IMR-90 (cell line): ENCODE measurements at regions not wholly inside any gene's neighbourhood (a gene's known extent, or its start where the extent isn't known, plus 50 kb on each side); places are given as distances from the start of the nearest gene placed in this dataset.

Experiments
- ATAC-seq: fragments of 200-7000 bp; cut with Tn5 transposase; 2 replicates; pipeline ENCODE4 v1.9.1; 2020; ENCODE audit warnings: low read depth, mild to moderate bottlenecking, moderate library complexity
- BruUV-seq: library from RNA; stranded (reverse); fragments of 400-500 nt; replicated peaks from 2 replicates; lab custom pipeline; 2021; lab: Mats Ljungman, UMichigan
- CTCF ChIA-PET: fragments of 300-600 bp; formaldehyde crosslinking; extraction: SDS; loops from one replicate; lab custom pipeline; 2021; ENCODE audit warnings: antibody characterized with exemption; lab: Yijun Ruan, JAX
- POLR2A ChIA-PET: fragments of 300-600 bp; sonication (Branson Sonifier 250); formaldehyde crosslinking; loops from one replicate; lab custom pipeline; 2022; ENCODE audit warnings: antibody characterized with exemption; ENCODE audit not compliant: unreplicated experiment; lab: Charles Lee
- DNase-seq: peaks from one replicate; pipeline ENCODE4 v3.0.0; 2013
- H2AFZ ChIP-seq: replicated peaks from 2 replicates; pipeline ENCODE3; 2013; ENCODE audit warnings: low read length, mild to moderate bottlenecking; ENCODE audit not compliant: poor library complexity
- H2AK5ac ChIP-seq: 2 replicates; pipeline ENCODE4 v1.6.1; 2013; ENCODE audit warnings: low read depth, low read length, inconsistent platforms
- H2AK9ac ChIP-seq: replicated peaks from 2 replicates; pipeline ENCODE3; 2013; ENCODE audit warnings: mild to moderate bottlenecking, low read depth, low read length, moderate library complexity; ENCODE audit not compliant: poor library complexity
- H2BK120ac ChIP-seq: 2 replicates; pipeline ENCODE4 v1.6.1; 2013; ENCODE audit warnings: low read depth, low read length, inconsistent platforms
- H2BK15ac ChIP-seq: 3 replicates; pipeline ENCODE4 v1.6.1; 2013; ENCODE audit warnings: low read depth, low read length, inconsistent platforms
- H2BK20ac ChIP-seq: 2 replicates; pipeline ENCODE4 v1.6.1; 2013; ENCODE audit warnings: low read depth, mild to moderate bottlenecking, inconsistent platforms, low read length, moderate library complexity
- H2BK5ac ChIP-seq: 2 replicates; pipeline ENCODE4 v1.6.1; 2013; ENCODE audit warnings: mild to moderate bottlenecking, low read depth, low read length, inconsistent platforms; ENCODE audit not compliant: poor library complexity, severe bottlenecking
- H3K14ac ChIP-seq: replicated peaks from 2 replicates; pipeline ENCODE4 v1.6.1; 2013; ENCODE audit warnings: low read depth, low read length, inconsistent platforms
- H3K18ac ChIP-seq: 2 replicates; pipeline ENCODE4 v1.6.1; 2013; ENCODE audit warnings: low read depth, low read length, control low read depth
- H3K23ac ChIP-seq: 2 replicates; pipeline ENCODE4 v1.6.1; 2013; ENCODE audit warnings: low read depth, low read length, inconsistent platforms
- H3K27ac ChIP-seq: 2 replicates; pipeline ENCODE4 v1.5.1; 2013; ENCODE audit warnings: mild to moderate bottlenecking, control low read depth, low read length; ENCODE audit not compliant: insufficient read depth
- H3K27me3 ChIP-seq: 2 replicates; pipeline ENCODE4 v1.6.1; 2013; ENCODE audit warnings: low read length; ENCODE audit not compliant: control insufficient read depth, insufficient read depth
- H3K36me3 ChIP-seq: 2 replicates; pipeline ENCODE4 v1.6.1; 2013; ENCODE audit warnings: low read length, mixed read lengths; ENCODE audit not compliant: control insufficient read depth, insufficient read depth
- H3K4ac ChIP-seq: 2 replicates; pipeline ENCODE4 v1.6.1; 2013; ENCODE audit warnings: low read depth, low read length, inconsistent platforms
- H3K4me1 ChIP-seq: 2 replicates; pipeline ENCODE4 v1.6.1; 2013; ENCODE audit warnings: low read length, mixed read lengths; ENCODE audit not compliant: control insufficient read depth, insufficient read depth
- H3K4me2 ChIP-seq: 2 replicates; pipeline ENCODE4 v1.6.1; 2013; ENCODE audit warnings: low read depth, mild to moderate bottlenecking, control low read depth, low read length, moderate library complexity
- H3K4me3 ChIP-seq: 2 replicates; pipeline ENCODE4 v1.5.1; 2013; ENCODE audit warnings: low read depth, mild to moderate bottlenecking, control low read depth, low read length, moderate library complexity; ENCODE audit not compliant: insufficient read depth
- H3K56ac ChIP-seq: 2 replicates; pipeline ENCODE4 v1.6.1; 2013; ENCODE audit warnings: low read length, inconsistent platforms; ENCODE audit not compliant: insufficient read depth; ENCODE audit errors: extremely low read depth
- H3K79me1 ChIP-seq, 2 experiments: 2 replicates each; pipeline ENCODE4 v1.6.1; 2013; ENCODE audit warnings: low read length in 2 of 2, inconsistent platforms in 1 of 2, low read depth in 1 of 2
- H3K9ac ChIP-seq: 2 replicates; pipeline ENCODE4 v1.6.1; 2013; ENCODE audit warnings: low read depth, low read length, control low read depth
- H3K9me1 ChIP-seq: 2 replicates; pipeline ENCODE4 v1.6.1; 2013; ENCODE audit warnings: low read length, inconsistent platforms; ENCODE audit not compliant: insufficient read depth
- H3K9me3 ChIP-seq: 2 replicates; pipeline ENCODE4 v1.6.1; 2013; ENCODE audit warnings: low read length; ENCODE audit not compliant: control insufficient read depth, insufficient read depth
- H4K20me1 ChIP-seq: 2 replicates; pipeline ENCODE4 v1.6.1; 2013; ENCODE audit warnings: low read length, inconsistent platforms; ENCODE audit not compliant: insufficient read depth
- H4K5ac ChIP-seq: 2 replicates; pipeline ENCODE4 v1.6.1; 2013; ENCODE audit warnings: mild to moderate bottlenecking, low read depth, low read length, control low read depth
- H4K8ac ChIP-seq, 2 experiments: 2 replicates each; pipeline ENCODE4 v1.6.1; 2013; ENCODE audit warnings: low read depth in 2 of 2, low read length in 2 of 2, control low read depth in 1 of 2, inconsistent platforms in 1 of 2
- H4K91ac ChIP-seq: 2 replicates; pipeline ENCODE4 v1.6.1; 2013; ENCODE audit warnings: low read depth, low read length, inconsistent platforms; ENCODE audit not compliant: insufficient read depth
- CHD1 ChIP-seq: IDR thresholded peaks from 2 replicates; pipeline ENCODE4 v1.6.1; 2012; ENCODE audit warnings: low read depth, low read length, improper control_type of control experiment
- dilution Hi-C: fragments of 300-500 bp; cut with HindIII; formaldehyde crosslinking; loops from one replicate; pipeline ENCODE4 v1.14.3; 2018; ENCODE audit warnings: low sequenced_read_pairs; ENCODE audit not compliant: unreplicated experiment
- in situ Hi-C: fragments of 300-500 bp; cut with MboI; formaldehyde crosslinking; loops from 3 replicates; pipeline ENCODE4 v1.14.3; 2019; ENCODE audit warnings: low sequenced_read_pairs, inconsistent platforms, mixed read lengths
- intact Hi-C: fragments of 100-400 bp; cut with micrococcal nuclease; formaldehyde crosslinking; loops from 2 replicates; pipeline ENCODE4 v1.10.0; 2022

DNA sequence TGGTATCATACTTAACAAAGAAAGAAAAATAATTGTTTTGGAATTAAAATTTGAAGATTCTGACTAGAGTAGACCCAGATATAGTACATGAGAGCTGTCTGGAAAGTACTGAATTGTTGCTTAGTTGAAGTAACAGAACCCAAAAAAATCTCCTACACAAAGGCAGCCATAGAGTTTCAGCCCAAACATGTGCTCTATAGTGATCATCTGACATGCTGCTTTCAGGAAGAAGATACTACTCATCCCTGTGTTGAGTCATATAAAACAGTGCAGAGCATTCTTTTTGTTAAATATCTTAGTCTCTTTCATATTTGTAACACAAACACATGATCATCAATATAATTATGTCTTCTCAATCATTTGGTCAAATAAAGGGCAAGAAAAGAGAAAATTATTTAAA is 84.8 kb upstream of the PTPRM start:
- Histone ChIP-seq H3K27ac (no peak overlapping the region), H2AK5ac (no peak overlapping the region), H3K9me1 (no peaks in the 10 kb centered on the region), H3K4me3 (no peak overlapping the region), H4K20me1 (no peaks in the 10 kb centered on the region), H2AFZ (no peak overlapping the region), H3K4ac (no peak overlapping the region), H2BK5ac (no peak overlapping the region), H3K14ac (no peak overlapping the region), H3K79me1 (no peaks in the 10 kb centered on the region), H3K9me3 (no peaks in the 10 kb centered on the region), H4K8ac (no peak overlapping the region), H2BK20ac (no peak overlapping the region), H3K36me3 (no peaks in the 10 kb centered on the region), H3K9ac (no peak overlapping the region), H3K4me1 (no peaks in the 10 kb centered on the region; the same call in 1 of the 2 replicates), H3K27me3 (peaks cover 3% of the 10 kb centered on the region), H4K91ac (no peak overlapping the region), H4K5ac (no peak overlapping the region), H3K4me2 (no peak overlapping the region), H3K56ac (no peak overlapping the region), H2AK9ac (no peak overlapping the region), H3K23ac (no peak overlapping the region), H2BK15ac (no peak overlapping the region), H3K18ac (no peak overlapping the region), H2BK120ac (no peak overlapping the region)
- ATAC-seq (no peak), DNase-seq (no peak)
- TF ChIP-seq CHD1 = no peak
- ChIA-PET CTCF (no interaction called here), POLR2A (no interaction called here)
- intact Hi-C loops (loop anchor here (10.0 kb wide), 1 partner anchor 58 kb away; no protein-coding TSS in a partner anchor), dilution Hi-C loops (no loop called here), in situ Hi-C loops (no loop called here)
- BruUV-seq = no TSS peak
